ENCODE measurements at regions not wholly inside any gene's neighbourhood (a gene's known extent, or its start where the extent isn't known, plus 50 kb on each side); places are given as distances from the start of the nearest gene placed in this dataset.

- TF ChIP-seq CTCF (IDR thresholded peaks at IDR 0.05) (no peak), POLR2A (IDR thresholded peaks at IDR 0.05) (no peak)
Measured at GRCh38 chr10:16117305-16117695, 257.0 kb upstream of the MINDY3 start.
